ENCODE measurements at regions not wholly inside any gene's neighbourhood (a gene's known extent, or its start where the extent isn't known, plus 50 kb on each side); places are given as distances from the start of the nearest gene placed in this dataset.
"Not testable (repeated sequence)": the region's sequence is repeated elsewhere in the genome, so short reads cannot be mapped to it uniquely, and the experiment has no call there.

DNA sequence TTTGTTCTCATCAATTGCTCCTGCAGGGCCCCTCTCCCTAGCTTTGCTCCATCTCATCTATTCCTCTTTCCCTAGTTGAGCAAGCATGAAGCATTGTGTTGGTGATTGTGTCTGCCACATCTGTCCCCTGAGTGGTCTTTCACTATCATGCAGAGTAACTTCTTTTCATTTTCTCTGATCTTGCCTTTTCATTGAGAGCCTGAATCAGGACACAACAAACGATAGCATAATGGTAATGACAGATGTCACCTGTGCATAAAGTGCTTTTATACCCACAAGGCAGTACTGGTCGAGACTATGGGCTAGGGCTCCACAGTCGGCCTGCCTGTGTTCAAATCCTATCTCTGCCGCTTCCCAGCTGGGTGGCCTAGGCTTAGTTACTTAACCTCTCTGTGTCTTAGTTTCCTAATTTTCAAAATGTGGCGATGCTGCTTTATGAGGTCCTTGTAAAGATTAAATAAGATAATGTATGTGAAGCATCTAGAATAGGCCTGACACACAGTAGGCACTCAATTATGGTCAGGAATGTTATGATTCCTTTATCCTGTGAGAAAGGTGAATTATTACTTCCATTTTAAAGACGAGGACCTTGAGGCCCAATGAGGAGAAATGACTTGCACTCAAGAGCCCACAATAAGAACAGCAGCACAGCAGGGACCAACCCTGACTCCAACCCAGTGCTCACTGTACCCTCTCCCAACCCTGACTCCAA, 137.1 kb upstream of the ZNF618 start:
- no peak for DNase-seq (ENCODE audit: low read depth)
- Histone ChIP-seq H3K27me3 (ENCODE audit: control insufficient read depth, insufficient read depth, low read length) (peaks cover 3% of the 10 kb centered on the region), H3K4me3 (ENCODE audit: low read depth, low read length) (no peak overlapping the region), H3K36me3 (ENCODE audit: control insufficient read depth, insufficient read depth, low read length) (no peaks in the 10 kb centered on the region)
- TF ChIP-seq CTCF (IDR thresholded peaks at IDR 0.05; ENCODE audit: insufficient read depth, low read length, poor library complexity, severe bottlenecking) = no peak

DNA sequence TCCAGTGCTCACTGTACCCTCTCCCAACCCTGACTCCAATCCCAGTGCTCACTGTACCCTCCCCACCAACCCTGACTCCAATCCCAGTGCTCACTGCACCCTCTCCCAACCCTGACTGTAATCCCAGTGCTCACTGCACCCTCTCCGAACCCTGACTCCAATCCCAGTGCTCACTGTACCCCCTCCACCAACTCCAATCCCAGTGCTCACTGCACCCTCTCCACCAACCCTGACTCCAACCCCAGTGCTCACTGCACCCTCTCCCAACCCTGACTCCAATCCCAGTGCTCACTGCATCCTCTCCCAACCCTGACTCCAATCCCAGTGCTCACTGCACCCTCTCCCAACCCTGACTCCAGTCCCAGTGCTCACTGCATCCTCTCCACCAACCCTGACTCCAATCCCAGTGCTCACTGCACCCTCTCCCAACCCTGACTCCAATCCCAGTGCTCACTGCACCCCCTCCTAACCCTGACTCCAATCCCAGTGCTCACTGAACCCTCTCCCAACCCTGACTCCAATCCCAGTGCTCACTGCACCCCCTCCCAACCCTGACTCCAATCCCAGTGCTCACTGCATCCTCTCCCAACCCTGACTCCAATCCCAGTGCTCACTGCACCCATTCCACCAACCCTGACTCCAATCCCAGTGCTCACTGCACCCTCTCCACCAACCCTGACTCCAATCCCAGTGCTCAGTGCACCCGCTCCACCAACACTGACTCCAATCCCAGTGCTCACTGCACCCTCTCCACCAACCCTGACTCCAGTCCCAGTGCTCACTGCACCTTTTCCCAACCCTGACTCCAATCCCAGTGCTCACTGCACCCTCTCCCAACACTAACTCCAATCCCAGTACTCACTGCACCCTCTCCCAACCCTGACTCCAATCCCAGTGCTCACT, 136.3 kb upstream of the ZNF618 start:
- not testable (repeated sequence) for H3K4me3 ChIP-seq (ENCODE audit: low read depth, low read length); H3K36me3 ChIP-seq (ENCODE audit: control insufficient read depth, insufficient read depth, low read length); H3K27me3 ChIP-seq (ENCODE audit: control insufficient read depth, insufficient read depth, low read length); DNase-seq (ENCODE audit: low read depth)

DNA sequence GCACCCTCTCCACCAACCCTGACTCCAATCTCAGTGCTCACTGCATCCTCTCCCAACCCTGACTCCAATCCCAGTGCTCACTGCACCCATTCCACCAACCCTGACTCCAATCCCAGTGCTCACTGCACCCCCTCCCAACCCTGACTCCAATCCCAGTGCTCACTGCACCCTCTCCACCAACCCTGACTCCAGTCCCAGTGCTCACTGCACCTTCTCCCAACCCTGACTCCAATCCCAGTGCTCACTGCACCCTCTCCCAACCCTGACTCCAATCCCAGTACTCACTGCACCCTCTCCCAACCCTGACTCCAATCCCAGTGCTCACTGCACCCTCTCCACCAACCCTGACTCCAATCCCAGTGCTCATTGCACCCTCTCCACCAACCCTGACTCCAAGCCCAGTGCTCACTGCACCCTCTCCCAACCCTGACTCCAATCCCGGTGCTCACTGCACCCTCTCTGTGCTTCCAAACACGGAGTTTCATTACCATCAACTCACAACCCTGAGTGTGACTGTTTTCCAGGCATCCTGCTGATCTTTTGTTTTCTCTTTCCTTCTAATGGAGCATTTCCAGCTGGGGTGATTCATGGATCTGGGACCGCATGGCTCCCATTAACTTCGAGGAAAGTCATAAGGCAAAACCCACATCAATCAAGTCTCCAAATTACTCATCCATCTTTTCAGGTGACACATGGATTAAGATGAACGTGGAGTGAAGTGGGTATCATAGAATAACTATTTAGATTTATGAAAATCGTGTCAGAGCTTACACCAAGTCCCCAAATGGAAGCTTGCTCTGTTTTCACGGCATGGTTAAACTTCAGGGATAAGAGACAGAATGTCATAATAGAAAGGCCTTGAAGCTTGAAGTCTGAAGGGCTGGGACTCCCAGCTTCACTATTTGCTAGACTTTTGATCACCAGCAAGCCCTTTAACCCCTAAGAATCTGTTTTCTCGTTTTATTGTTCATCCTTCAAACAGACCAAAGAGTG, 135.3 kb upstream of the ZNF618 start:
- peak; percentile 59 for DNase-seq (ENCODE audit: low read depth)
- not testable (repeated sequence) for H3K36me3 ChIP-seq (ENCODE audit: control insufficient read depth, insufficient read depth, low read length); H3K4me3 ChIP-seq (ENCODE audit: low read depth, low read length); H3K27me3 ChIP-seq (ENCODE audit: control insufficient read depth, insufficient read depth, low read length)

- Histone ChIP-seq H3K4me3 (ENCODE audit: low read depth, low read length) (no peak overlapping the region), H3K36me3 (ENCODE audit: control insufficient read depth, insufficient read depth, low read length) (no peaks in the 10 kb centered on the region), H3K27me3 (ENCODE audit: control insufficient read depth, insufficient read depth, low read length) (peaks cover 3% of the 10 kb centered on the region)
- no peak for DNase-seq (ENCODE audit: low read depth)
- no peak for TF ChIP-seq CTCF (IDR thresholded peaks at IDR 0.05; ENCODE audit: insufficient read depth, low read length, poor library complexity, severe bottlenecking)
Measured at GRCh38 chr9:113741886-113742854, 133.9 kb upstream of the ZNF618 start.

- H3K4me3 ChIP-seq (ENCODE audit: low read depth, low read length) = no peak overlapping the region
- H3K36me3 ChIP-seq (ENCODE audit: control insufficient read depth, insufficient read depth, low read length) = no peaks in the 10 kb centered on the region
- DNase-seq (ENCODE audit: low read depth) = no peak
- H3K27me3 ChIP-seq (ENCODE audit: control insufficient read depth, insufficient read depth, low read length) = peaks cover 3% of the 10 kb centered on the region
- no peak for TF ChIP-seq CTCF (IDR thresholded peaks at IDR 0.05; ENCODE audit: insufficient read depth, low read length, poor library complexity, severe bottlenecking)
Measured at GRCh38 chr9:113742878-113743277, 133.2 kb upstream of the ZNF618 start.

DNA sequence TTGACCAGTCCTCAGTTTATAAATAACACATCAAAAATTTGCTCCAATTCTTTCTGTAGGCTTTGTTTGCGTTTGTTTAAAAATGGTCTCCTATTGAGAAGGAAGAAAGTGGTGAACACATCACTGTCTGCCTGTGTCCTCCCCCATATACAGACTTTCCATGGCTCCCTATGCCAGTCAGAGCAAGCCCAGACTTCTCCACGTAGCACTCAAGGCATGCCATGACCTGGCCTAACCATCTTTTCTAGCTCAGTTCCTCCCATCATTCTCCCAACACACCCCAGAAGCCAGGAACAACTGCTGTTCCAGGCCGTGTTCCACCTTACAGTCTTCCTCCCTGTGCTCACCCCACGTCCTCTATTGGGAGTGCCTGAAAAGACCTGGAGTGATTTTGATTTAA, 129.6 kb upstream of the ZNF618 start:
- Histone ChIP-seq H3K4me3 (ENCODE audit: low read depth, low read length) (no peak overlapping the region), H3K36me3 (ENCODE audit: control insufficient read depth, insufficient read depth, low read length) (no peaks in the 10 kb centered on the region), H3K27me3 (ENCODE audit: control insufficient read depth, insufficient read depth, low read length) (peaks cover 3% of the 10 kb centered on the region)
- no peak for DNase-seq (ENCODE audit: low read depth)
- no peak for TF ChIP-seq CTCF (IDR thresholded peaks at IDR 0.05; ENCODE audit: insufficient read depth, low read length, poor library complexity, severe bottlenecking)
